ENCODE measurements at regions not wholly inside any gene's neighbourhood (a gene's known extent, or its start where the extent isn't known, plus 50 kb on each side); places are given as distances from the start of the nearest gene placed in this dataset.

- H3K27me3 Mint-ChIP-seq (ENCODE audit: low read depth) = no peaks in the 10 kb centered on the region
Observed at GRCh38 chr1:69406244-69406643, 161.5 kb upstream of the LRRC7 start.

GRCh38 chr1:69409731-69410456 is 157.8 kb upstream of the LRRC7 start:
- Mint-ChIP-seq H3K27me3 (ENCODE audit: low read depth) (no peaks in the 10 kb centered on the region), H3K4me3 (no peak overlapping the region), H3K9me3 (0 out of 2 replicates have a peak, but pooled peaks cover 6% of the 10 kb centered on the region), H3K27ac (no peak overlapping the region), H3K36me3 (no peaks in the 10 kb centered on the region), H3K4me1 (no peaks in the 10 kb centered on the region)
- DNase-seq (ENCODE audit: low spot score) = no peak
- POLR2A ChIA-PET = no interaction called here
- TF ChIP-seq PRDM15 (CRISPR knock-in tag; IDR thresholded peaks at IDR 0.05) = no peak
- no peak for TF ChIP-seq USF1 (CRISPR knock-in tag; IDR thresholded peaks at IDR 0.05)
- no peak for TF ChIP-seq CBFB (CRISPR knock-in tag; IDR thresholded peaks at IDR 0.05; ENCODE audit: low read depth)
- TF ChIP-seq NR3C1 (CRISPR knock-in tag; conservative IDR thresholded peaks at IDR 0.05; ENCODE audit: low read depth) = no peak
- TF ChIP-seq ZNF281 (CRISPR knock-in tag; IDR thresholded peaks at IDR 0.05) = no peak
- TF ChIP-seq MAX (CRISPR knock-in tag; IDR thresholded peaks at IDR 0.05) = no peak
- TF ChIP-seq EMX1 (CRISPR knock-in tag; IDR thresholded peaks at IDR 0.05) = no peak
- no peak for TF ChIP-seq ZBTB21 (CRISPR knock-in tag; IDR thresholded peaks at IDR 0.05; ENCODE audit: borderline replicate concordance)
- ATAC-seq = no peak
- CTCF ChIA-PET = no interaction called here

More at GRCh38 chr1:69406244-69406643, 161.5 kb upstream of the LRRC7 start:
- ATAC-seq = no peak
- Mint-ChIP-seq H3K36me3 (no peaks in the 10 kb centered on the region), H3K9me3 (no peaks in the 10 kb centered on the region), H3K4me1 (no peaks in the 10 kb centered on the region; the same call in 1 of the 2 replicates), H3K4me3 (no peak overlapping the region), H3K27ac (no peak overlapping the region)
- ChIA-PET CTCF (no interaction called here), POLR2A (no interaction called here)
- TF ChIP-seq NFYB (CRISPR knock-in tag; conservative IDR thresholded peaks at IDR 0.05; ENCODE audit: low read depth) = no peak
- no peak for TF ChIP-seq SOX15 (CRISPR knock-in tag; IDR thresholded peaks at IDR 0.05)
- DNase-seq (ENCODE audit: low spot score) = no peak

GRCh38 chr1:69410457-69410850 is 157.3 kb upstream of the LRRC7 start:
- no peaks in the 10 kb centered on the region for H3K27me3 Mint-ChIP-seq (ENCODE audit: low read depth)
- CTCF ChIA-PET = no interaction called here

More at GRCh38 chr1:69410457-69410850, 157.3 kb upstream of the LRRC7 start:
- Mint-ChIP-seq H3K4me3 (no peak overlapping the region), H3K27ac (no peak overlapping the region), H3K36me3 (no peaks in the 10 kb centered on the region), H3K9me3 (peaks cover 7% of the 10 kb centered on the region), H3K4me1 (no peaks in the 10 kb centered on the region)
- DNase-seq (ENCODE audit: low spot score) (no peak), ATAC-seq (no peak)
- TF ChIP-seq AFF4 (CRISPR knock-in tag; IDR thresholded peaks at IDR 0.05; ENCODE audit: borderline replicate concordance) (no peak), ZNF317 (CRISPR knock-in tag; IDR thresholded peaks at IDR 0.05; ENCODE audit: borderline replicate concordance, low read depth) (no peak), NR3C1 (CRISPR knock-in tag; conservative IDR thresholded peaks at IDR 0.05; ENCODE audit: low read depth) (no peak)
- POLR2A ChIA-PET = no interaction called here

Measured in WTC11 (cell line).